Prostate gland (tissue), 2 donors: ENCODE measurements at regions not wholly inside any gene's neighbourhood (a gene's known extent, or its start where the extent isn't known, plus 50 kb on each side); places are given as distances from the start of the nearest gene placed in this dataset.

Source experiments
- CTCF ChIP-seq, 4 experiments: fragments of 200-600 bp in 2 of 4; fragments of 450-650 bp in 2 of 4; sonication (generic) in 2 of 4; IDR thresholded peaks; 1 replicate in 3 of 4; 2 replicates in 1 of 4; pipeline ENCODE4 v1.5.1; 2016 to 2019; ENCODE audit warnings: antibody characterized with exemption in 4 of 4, mild to moderate bottlenecking in 2 of 4, moderate library complexity in 2 of 4
- POLR2A ChIP-seq: fragments of 450-650 bp; IDR thresholded peaks from one replicate; pipeline ENCODE4 v1.6.1; 2016; ENCODE audit warnings: antibody characterized with exemption, mild to moderate bottlenecking
- POLR2AphosphoS5 ChIP-seq: sonication (generic); formaldehyde crosslinking; IDR thresholded peaks from one replicate; pipeline ENCODE4 v1.6.1; 2017; ENCODE audit warnings: antibody characterized with exemption

DNA sequence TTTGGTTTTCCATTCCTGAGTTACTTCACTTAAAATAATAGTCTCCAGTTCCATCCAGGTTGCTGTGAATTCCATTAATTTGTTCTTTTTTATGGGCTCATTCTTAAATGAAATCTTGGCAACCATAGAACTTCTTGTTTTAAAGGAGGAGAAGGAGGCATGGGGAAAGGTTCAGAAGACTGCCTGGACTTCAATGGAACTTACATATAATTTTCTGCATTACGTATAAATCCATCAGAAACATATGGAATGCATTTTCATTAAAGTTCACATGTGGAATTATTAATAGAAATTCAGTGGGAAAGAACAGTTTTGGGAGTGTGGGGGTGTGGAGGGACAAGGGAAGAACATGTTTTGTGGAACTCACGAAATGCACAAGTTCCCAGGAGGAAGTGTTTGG, 176.6 kb upstream of the PRKCQ start:
- TF ChIP-seq POLR2AphosphoS5 (no peak), CTCF (IDR thresholded peaks at IDR 0.05) (no peak), POLR2A (no peak)
